Thoracic aorta (tissue), 2 donors: ENCODE measurements at regions not wholly inside any gene's neighbourhood (a gene's known extent, or its start where the extent isn't known, plus 50 kb on each side); places are given as distances from the start of the nearest gene placed in this dataset.

Experiments used
- ATAC-seq: fragments of 150-250 bp; one replicate; pipeline ENCODE4 v1.8.0; 2017; ENCODE audit warnings: low read depth; ENCODE audit not compliant: insufficient number of reproducible peaks, low FRiP score
- DNase-seq: peaks from one replicate; pipeline ENCODE4 v3.0.0-alpha.2; 2020; ENCODE audit warnings: low spot score
- H3K27ac ChIP-seq, 2 donors: fragments of 200-600 bp; sonication (generic); 1 replicate in 1 of 2; 2 replicates in 1 of 2; pipeline ENCODE4 v1.5.1; 2016; ENCODE audit warnings: mild to moderate bottlenecking in 2 of 2, moderate library complexity in 2 of 2
- H3K27me3 ChIP-seq: fragments of 200-600 bp; sonication (generic); replicated peaks from 2 replicates; pipeline ENCODE4 v1.6.0; 2016; ENCODE audit warnings: mild to moderate bottlenecking; ENCODE audit not compliant: insufficient read depth
- H3K36me3 ChIP-seq: fragments of 200-600 bp; sonication (generic); one replicate; pipeline ENCODE4 v1.5.1; 2016
- H3K4me1 ChIP-seq, 2 donors: fragments of 200-600 bp; sonication (generic); 1 replicate in 1 of 2; 2 replicates in 1 of 2; pipeline versions ENCODE4 v1.5.1 to v1.6.0; 2016; ENCODE audit warnings: low read depth in 2 of 2, mild to moderate bottlenecking in 1 of 2; ENCODE audit not compliant: control insufficient read depth in 1 of 2
- H3K4me3 ChIP-seq: fragments of 200-600 bp; sonication (generic); 2 replicates; pipeline ENCODE4 v1.5.1; 2016; ENCODE audit warnings: mild to moderate bottlenecking
- H3K9me3 ChIP-seq: fragments of 200-600 bp; sonication (generic); 2 replicates; pipeline ENCODE4 v1.5.1; 2016
- CTCF ChIP-seq: fragments of 200-600 bp; sonication (generic); IDR thresholded peaks from one replicate; pipeline ENCODE4 v1.5.1; 2019; ENCODE audit warnings: antibody characterized with exemption

- Histone ChIP-seq H3K4me3 (no peak overlapping the region), H3K27me3 (no peaks in the 10 kb centered on the region), H3K36me3 (no peaks in the 10 kb centered on the region), H3K4me1 (no peaks in the 10 kb centered on the region), H3K27ac (no peak overlapping the region), H3K9me3 (no peaks in the 10 kb centered on the region)
- ATAC-seq (no peak), DNase-seq (no peak)
- TF ChIP-seq CTCF, result no peak
These were observed 66.9 kb downstream of the OR2K2 start for GRCh38 chr9:111263116-111263515.

GRCh38 chr9:111258875-111259271 is 71.2 kb downstream of the OR2K2 start:
- H3K4me1 ChIP-seq, result no peaks in the 10 kb centered on the region
- H3K36me3 ChIP-seq, result no peaks in the 10 kb centered on the region
- no peak for ATAC-seq
- no peak overlapping the region for H3K27ac ChIP-seq
- H3K27me3 ChIP-seq, result no peaks in the 10 kb centered on the region
- no peak for TF ChIP-seq CTCF
- no peak overlapping the region for H3K4me3 ChIP-seq
- H3K9me3 ChIP-seq, result no peaks in the 10 kb centered on the region
- DNase-seq, result no peak

GRCh38 chr9:111258209-111258874 is 71.7 kb downstream of the OR2K2 start:
- Histone ChIP-seq H3K36me3 (no peaks in the 10 kb centered on the region), H3K27me3 (no peaks in the 10 kb centered on the region), H3K4me1 (no peaks in the 10 kb centered on the region), H3K27ac (no peak overlapping the region), H3K4me3 (no peak overlapping the region), H3K9me3 (no peaks in the 10 kb centered on the region)
- DNase-seq (no peak), ATAC-seq (no peak)
- TF ChIP-seq CTCF, result no peak

- H3K27ac ChIP-seq, result no peak overlapping the region
- no peak for ATAC-seq
- no peaks in the 10 kb centered on the region for H3K27me3 ChIP-seq
- H3K4me3 ChIP-seq, result no peak overlapping the region
- no peaks in the 10 kb centered on the region for H3K9me3 ChIP-seq
- H3K4me1 ChIP-seq, result no peaks in the 10 kb centered on the region
- H3K36me3 ChIP-seq, result no peaks in the 10 kb centered on the region
- no peak for DNase-seq
- TF ChIP-seq CTCF, result no peak
These were observed 76.1 kb downstream of the OR2K2 start for GRCh38 chr9:111253742-111254437.

GRCh38 chr9:111250875-111251842 is 78.9 kb downstream of the OR2K2 start:
- no peaks in the 10 kb centered on the region for H3K36me3 ChIP-seq
- DNase-seq (no peak), ATAC-seq (no peak)
- TF ChIP-seq CTCF, result no peak
- H3K27me3 ChIP-seq, result no peaks in the 10 kb centered on the region
- no peaks in the 10 kb centered on the region for H3K4me1 ChIP-seq
- H3K9me3 ChIP-seq, result no peaks in the 10 kb centered on the region
- no peak overlapping the region for H3K27ac ChIP-seq
- no peak overlapping the region for H3K4me3 ChIP-seq
